OCI-LY1 (cell line): ENCODE measurements at regions not wholly inside any gene's neighbourhood (a gene's known extent, or its start where the extent isn't known, plus 50 kb on each side); places are given as distances from the start of the nearest gene placed in this dataset.

ENCODE experiments used
- EZH2 ChIP-seq: fragments of 200-600 bp; sonication (generic), shearing (Covaris generic); IDR thresholded peaks from 2 replicates; pipeline ENCODE4 v1.8.0; 2017; ENCODE audit warnings: borderline replicate concordance, mixed run types, mild to moderate bottlenecking, antibody characterized with exemption, low read length, moderate library complexity, mixed read lengths
- TF ChIP-seq, protein P1 (sequence below): fragments of 200-600 bp; sonication (generic), shearing (Covaris generic); IDR thresholded peaks from 2 replicates; pipeline ENCODE4 v1.5.1; 2017; ENCODE audit warnings: mild to moderate bottlenecking, antibody characterized with exemption, low read length, moderate library complexity, mixed read lengths

DNA sequence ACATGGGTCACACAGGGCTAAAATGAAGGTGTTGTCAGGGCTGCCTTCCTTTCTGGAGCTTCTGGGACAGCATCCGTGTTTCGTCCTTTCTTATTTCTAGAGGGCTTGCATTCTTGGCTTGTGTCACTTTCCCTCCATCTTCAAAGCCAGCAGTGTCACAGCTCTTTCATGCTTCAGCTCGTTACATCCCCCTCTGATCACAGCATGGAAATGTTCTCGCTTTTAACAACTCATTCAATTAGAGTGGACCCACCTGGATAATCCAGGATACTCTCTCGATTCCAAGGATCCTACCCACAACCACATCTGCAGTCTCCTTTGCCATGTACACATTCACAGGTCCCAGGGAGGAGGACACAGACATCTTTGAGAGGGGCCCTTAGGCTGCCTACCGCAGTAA, 316.2 kb upstream of the FIGN start:
- TF ChIP-seq, protein P1, sequence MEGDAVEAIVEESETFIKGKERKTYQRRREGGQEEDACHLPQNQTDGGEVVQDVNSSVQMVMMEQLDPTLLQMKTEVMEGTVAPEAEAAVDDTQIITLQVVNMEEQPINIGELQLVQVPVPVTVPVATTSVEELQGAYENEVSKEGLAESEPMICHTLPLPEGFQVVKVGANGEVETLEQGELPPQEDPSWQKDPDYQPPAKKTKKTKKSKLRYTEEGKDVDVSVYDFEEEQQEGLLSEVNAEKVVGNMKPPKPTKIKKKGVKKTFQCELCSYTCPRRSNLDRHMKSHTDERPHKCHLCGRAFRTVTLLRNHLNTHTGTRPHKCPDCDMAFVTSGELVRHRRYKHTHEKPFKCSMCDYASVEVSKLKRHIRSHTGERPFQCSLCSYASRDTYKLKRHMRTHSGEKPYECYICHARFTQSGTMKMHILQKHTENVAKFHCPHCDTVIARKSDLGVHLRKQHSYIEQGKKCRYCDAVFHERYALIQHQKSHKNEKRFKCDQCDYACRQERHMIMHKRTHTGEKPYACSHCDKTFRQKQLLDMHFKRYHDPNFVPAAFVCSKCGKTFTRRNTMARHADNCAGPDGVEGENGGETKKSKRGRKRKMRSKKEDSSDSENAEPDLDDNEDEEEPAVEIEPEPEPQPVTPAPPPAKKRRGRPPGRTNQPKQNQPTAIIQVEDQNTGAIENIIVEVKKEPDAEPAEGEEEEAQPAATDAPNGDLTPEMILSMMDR, result no peak
- TF ChIP-seq EZH2, result no peak
